Fibroblast of the aortic adventitia (primary cell): ENCODE measurements at regions not wholly inside any gene's neighbourhood (a gene's known extent, or its start where the extent isn't known, plus 50 kb on each side); places are given as distances from the start of the nearest gene placed in this dataset.

ENCODE experiments used
- DNase-seq: peaks from one replicate; pipeline ENCODE4 v3.0.0-alpha.2; 2010; ENCODE audit warnings: low read depth
- H3K4me3 ChIP-seq: 2 replicates; pipeline ENCODE4 v1.5.1; 2011; ENCODE audit warnings: low read depth, mild to moderate bottlenecking, control low read depth, low read length, moderate library complexity
- CTCF ChIP-seq: IDR thresholded peaks from 2 replicates; pipeline ENCODE4 v1.5.1; 2011; ENCODE audit warnings: mild to moderate bottlenecking, low read length, control low read depth, inconsistent platforms; ENCODE audit not compliant: insufficient read depth

DNA sequence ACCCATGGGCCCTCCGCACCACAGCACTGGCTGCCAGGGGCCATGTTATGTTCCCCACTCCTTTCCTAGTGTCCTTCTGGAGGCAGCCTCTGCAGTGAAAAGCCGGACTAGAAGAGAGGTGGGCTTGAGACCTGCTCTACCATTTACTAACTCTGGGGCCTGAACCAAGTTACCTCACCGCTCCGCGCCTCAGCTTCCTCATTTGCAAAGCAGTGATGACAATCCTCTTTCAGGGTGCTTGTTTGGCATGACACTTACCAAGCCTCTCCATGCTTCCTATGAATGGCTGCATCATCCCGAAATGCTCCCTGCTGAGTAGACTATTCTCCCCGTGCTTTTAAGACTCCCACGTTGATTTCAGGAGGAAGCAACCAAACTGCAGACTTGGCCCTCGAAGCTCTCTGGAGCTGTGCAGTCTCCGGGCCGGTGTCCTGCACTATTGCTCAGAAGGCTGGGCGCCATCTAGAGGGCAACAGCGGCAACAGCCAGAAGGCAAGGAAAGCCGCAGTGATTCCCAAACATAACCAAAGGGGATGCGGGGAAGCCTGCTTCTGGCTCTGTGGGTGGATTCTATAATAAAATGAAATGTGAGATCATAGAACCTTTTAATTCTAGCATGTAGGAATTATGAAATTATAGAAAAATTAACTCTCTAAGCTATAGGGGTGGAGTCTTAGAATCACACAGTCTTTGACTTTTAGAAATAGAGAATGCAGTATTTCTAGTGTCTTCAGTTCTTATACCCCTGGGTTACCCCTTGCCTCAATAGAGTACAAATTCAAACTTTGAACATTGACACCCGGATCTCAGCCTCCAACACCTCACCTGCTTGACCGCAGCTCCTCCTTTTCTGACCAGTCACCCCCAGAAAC is 599.8 kb upstream of the BRINP1 start:
- TF ChIP-seq CTCF, result peak; percentile 98
- H3K4me3 ChIP-seq, result no peak overlapping the region
- DNase-seq, result peak; percentile 63

DNA sequence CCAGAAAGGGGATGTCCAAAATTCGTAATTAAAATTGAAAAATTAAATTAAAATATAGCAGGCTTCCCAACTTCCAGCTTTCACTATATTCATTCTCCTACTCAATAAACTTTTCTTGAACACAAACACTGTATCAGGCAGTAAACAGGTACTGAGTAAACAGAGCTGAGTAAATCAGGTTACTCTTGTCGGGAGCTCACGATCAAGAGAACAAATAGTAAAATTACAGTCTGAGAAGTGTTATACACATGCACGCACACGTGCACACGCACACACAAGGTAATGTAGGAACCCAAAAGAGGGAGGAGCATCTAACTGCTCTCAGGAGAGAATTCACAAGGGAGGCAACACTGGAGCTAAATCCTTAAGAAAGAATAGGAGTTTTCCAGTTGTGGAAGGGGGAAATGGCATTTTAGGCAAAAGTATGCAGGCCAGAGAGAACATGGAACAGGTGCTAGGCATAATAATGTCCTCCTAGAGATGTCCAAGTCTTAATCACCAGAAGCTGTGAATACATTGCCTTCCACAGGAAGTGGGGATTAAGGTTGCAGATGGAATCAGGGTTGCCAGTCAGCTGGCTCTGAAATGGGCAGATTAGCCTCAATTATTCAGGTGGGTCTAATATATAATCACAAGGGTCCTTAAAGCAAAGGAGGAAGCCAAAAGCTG is 598.8 kb upstream of the BRINP1 start:
- TF ChIP-seq CTCF, result no peak
- H3K4me3 ChIP-seq, result no peak overlapping the region
- DNase-seq, result no peak

DNA sequence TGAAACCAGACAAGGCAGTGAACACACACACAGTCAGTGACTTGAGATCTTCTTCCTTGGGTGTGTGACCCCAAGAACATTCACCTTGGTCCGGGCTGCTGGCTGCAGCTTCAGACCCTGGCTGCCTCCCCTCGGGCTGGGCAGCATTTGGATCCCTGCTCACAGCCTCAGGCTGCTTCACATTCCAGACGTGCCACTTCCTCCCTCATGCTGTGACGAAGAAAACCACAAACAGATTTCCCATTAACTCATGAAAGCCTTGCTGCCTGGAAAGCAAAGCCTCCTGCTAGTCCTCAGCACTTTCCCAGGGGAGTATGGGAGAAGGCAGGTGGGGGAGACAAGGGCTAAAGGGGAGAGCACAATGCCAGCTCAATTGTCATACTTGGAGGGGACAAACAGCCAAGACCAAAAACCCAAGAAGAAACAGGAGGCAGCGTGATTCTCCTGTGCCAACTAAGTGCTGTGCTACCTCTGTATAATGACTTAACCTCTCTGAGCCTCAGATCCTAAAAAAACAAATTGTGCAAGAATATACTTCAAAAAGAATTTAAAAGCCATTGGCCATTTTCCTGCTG is 594.6 kb upstream of the BRINP1 start:
- no peak overlapping the region for H3K4me3 ChIP-seq
- DNase-seq, result peak; percentile 77
- TF ChIP-seq CTCF, result no peak

- H3K4me3 ChIP-seq, result no peak overlapping the region
- peak; percentile 65 for DNase-seq
- TF ChIP-seq CTCF, result no peak
Observed at GRCh38 chr9:119963258-119963797, 594.1 kb upstream of the BRINP1 start.

DNA sequence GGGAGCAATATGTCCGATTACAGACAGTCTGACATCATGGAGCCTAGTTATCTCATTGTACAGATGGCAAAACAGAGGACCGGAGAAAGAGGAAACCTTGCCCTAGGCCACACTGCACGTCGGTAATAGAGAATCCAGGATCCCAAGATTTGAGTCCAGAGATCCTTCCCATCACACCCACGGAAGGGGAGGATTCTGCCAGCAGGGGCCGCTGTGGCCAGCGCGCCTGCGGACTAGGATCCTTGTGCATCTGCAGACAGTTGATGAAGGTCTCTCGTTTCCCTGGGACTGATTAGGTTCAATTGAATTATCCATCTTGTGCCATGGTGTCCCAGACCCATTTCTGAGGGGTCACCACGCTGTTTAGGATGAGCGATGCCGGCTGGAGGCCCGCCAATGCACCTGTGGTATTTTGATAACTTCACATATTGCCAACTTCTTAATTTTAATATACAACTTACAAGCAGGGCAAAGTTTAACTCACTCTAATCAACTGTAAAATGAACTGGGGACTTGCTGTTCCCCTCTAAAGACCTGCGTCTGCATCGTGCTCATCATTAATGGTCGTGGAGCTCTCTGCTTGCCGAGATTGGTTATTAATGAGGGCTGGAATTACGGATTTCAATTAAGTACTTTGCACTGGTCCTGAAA is 592.7 kb upstream of the BRINP1 start:
- H3K4me3 ChIP-seq, result no peak overlapping the region
- peak; percentile 54 for TF ChIP-seq CTCF
- DNase-seq, result no peak

GRCh38 chr9:119959846-119960545 is 590.8 kb upstream of the BRINP1 start:
- no peak for TF ChIP-seq CTCF
- H3K4me3 ChIP-seq, result no peak overlapping the region
- DNase-seq, result peak; percentile 32
